Activated CD8-positive, alpha-beta T cell treated with anti-CD3 and anti-CD28 coated beads, Interleukin-2, amount 10 ng/mL, durations not matched to agents 7 days and 5 days (primary cell): ENCODE measurements at regions not wholly inside any gene's neighbourhood (a gene's known extent, or its start where the extent isn't known, plus 50 kb on each side); places are given as distances from the start of the nearest gene placed in this dataset.
"Not testable (repeated sequence)": the region's sequence is repeated elsewhere in the genome, so short reads cannot be mapped to it uniquely, and the experiment has no call there.

Experiments
- ATAC-seq: fragments of 150-1000 bp; cut with Tn5 transposase; one replicate; pipeline ENCODE4 v1.10.0; 2021; ENCODE audit warnings: moderate library complexity
- CTCF ChIA-PET: fragments of 350-600 bp; sonication (Branson Sonifier 250); formaldehyde crosslinking; loops from one replicate; lab custom pipeline; 2021; ENCODE audit warnings: antibody characterized with exemption; lab: Charles Lee
- POLR2A ChIA-PET: fragments of 350-600 bp; sonication (Branson Sonifier 250); formaldehyde crosslinking; loops from one replicate; lab custom pipeline; 2021; ENCODE audit warnings: antibody characterized with exemption; lab: Charles Lee
- DNase-seq: peaks from one replicate; pipeline ENCODE4 v3.0.0-alpha.2; 2020
- H3K27ac Mint-ChIP-seq: one replicate; pipeline ENCODE4 v1.8.0; 2021; ENCODE audit warnings: mild to moderate bottlenecking, mixed read lengths
- H3K27me3 Mint-ChIP-seq: one replicate; pipeline ENCODE4 v1.8.0; 2021; ENCODE audit warnings: low read depth, mixed read lengths
- H3K36me3 Mint-ChIP-seq: one replicate; pipeline ENCODE4 v1.8.0; 2021; ENCODE audit warnings: low read depth, mixed read lengths
- H3K4me1 Mint-ChIP-seq: one replicate; pipeline ENCODE4 v1.8.0; 2021; ENCODE audit warnings: low read depth, mixed read lengths
- H3K4me3 Mint-ChIP-seq: one replicate; pipeline ENCODE4 v1.8.0; 2021; ENCODE audit warnings: mild to moderate bottlenecking, mixed read lengths
- H3K9me3 Mint-ChIP-seq: one replicate; pipeline ENCODE4 v1.8.0; 2022; ENCODE audit warnings: mixed read lengths; ENCODE audit not compliant: insufficient read depth

DNA sequence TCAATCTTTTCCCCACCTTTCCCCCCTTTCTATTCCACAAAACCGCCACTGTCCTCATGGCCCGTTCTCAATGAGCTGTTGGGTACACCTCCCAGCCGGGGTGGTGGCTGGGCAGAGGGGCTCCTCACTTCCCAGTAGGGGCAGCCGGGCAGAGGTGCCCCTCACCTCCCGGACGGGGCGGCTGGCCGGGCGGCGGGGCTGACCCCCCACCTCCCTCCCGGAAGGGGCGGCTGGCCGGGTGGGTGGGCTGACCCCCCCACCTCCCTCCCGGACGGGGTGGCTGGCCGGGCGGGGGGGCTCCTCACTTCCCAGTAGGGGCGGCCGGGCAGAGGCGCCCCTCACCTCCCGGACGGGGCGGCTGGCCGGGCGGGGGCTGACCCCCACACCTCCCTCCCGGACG lies 149.3 kb upstream of the SNX7 start:
- POLR2A ChIA-PET, H3K9me3 Mint-ChIP-seq, H3K36me3 Mint-ChIP-seq, CTCF ChIA-PET, DNase-seq, ATAC-seq, H3K27me3 Mint-ChIP-seq, H3K4me3 Mint-ChIP-seq, H3K4me1 Mint-ChIP-seq, H3K27ac Mint-ChIP-seq: not testable (repeated sequence)

DNA sequence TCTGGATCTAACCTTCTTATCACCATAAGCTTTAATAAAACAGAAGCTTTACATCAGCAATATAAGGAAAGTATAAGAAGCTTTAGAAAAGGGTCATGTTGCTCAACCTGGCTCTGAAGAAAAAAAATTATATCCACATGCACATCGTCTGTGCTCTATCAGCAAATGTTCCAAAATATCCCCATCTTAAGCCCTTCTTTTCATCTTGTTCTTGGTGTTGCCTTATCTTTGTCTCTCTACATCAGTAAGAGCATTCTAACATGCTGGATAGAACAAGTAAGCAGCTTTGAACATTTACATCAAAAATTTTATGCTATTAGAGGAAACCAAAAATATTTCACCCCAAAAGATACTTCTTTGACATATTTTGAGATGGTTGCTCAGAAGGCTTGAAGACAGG lies 157.8 kb upstream of the SNX7 start:
- no peak for DNase-seq
- Mint-ChIP-seq H3K4me3 (no peak overlapping the region), H3K4me1 (no peaks in the 10 kb centered on the region), H3K27ac (no peak overlapping the region), H3K9me3 (peaks cover 26% of the 10 kb centered on the region), H3K36me3 (no peaks in the 10 kb centered on the region), H3K27me3 (no peaks in the 10 kb centered on the region)
- no peak for ATAC-seq
- ChIA-PET CTCF (no interaction called here), POLR2A (no interaction called here)

DNA sequence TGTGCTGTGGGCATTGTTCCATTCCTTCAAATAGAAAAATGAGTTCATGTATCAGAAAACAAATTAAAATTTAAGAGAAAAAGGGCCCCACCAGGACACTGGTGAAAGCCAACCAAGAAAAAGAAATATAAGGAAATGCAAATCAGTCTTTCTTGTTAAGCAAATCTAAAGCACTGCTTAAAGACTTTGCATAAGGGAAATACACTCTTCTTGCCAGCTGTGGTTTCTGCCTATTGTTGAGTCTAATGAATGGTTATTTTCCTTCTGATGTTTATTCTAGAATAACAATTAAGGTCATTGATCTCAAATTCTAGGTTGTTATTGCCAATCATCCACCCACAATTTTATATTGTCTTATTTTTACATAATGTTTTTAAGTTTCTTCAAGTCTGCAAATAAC lies 158.6 kb upstream of the SNX7 start:
- Mint-ChIP-seq H3K27ac (no peak overlapping the region), H3K4me1 (no peaks in the 10 kb centered on the region), H3K36me3 (no peaks in the 10 kb centered on the region), H3K4me3 (no peak overlapping the region), H3K27me3 (no peaks in the 10 kb centered on the region), H3K9me3 (peaks cover 30% of the 10 kb centered on the region)
- POLR2A ChIA-PET = no interaction called here
- CTCF ChIA-PET = no interaction called here
- ATAC-seq (no peak), DNase-seq (no peak)

DNA sequence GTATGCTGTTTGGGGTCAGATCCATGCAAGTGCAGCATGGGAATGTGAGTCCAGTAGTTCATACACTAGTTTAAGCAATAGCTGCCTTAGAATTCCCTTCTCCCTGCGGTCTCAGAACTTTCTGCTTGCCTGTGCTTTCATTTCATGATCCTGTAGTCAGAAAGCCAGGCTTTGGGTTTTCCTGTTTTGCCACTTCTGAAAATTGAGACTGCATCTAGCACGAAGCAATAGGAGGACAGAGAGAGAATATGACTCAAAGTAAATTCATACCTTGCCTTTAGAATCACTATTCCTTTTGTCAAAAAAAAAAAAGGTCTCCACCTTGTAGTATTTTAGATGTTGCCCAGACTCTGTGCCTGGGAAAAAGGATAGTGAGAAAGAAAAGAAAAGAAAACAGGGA lies 161.2 kb upstream of the SNX7 start:
- no peaks in the 10 kb centered on the region for H3K36me3 Mint-ChIP-seq
- no peak for ATAC-seq
- no peak overlapping the region for H3K4me3 Mint-ChIP-seq
- no peaks in the 10 kb centered on the region for H3K27me3 Mint-ChIP-seq
- H3K4me1 Mint-ChIP-seq = no peaks in the 10 kb centered on the region
- CTCF ChIA-PET = no interaction called here
- H3K27ac Mint-ChIP-seq = no peak overlapping the region
- POLR2A ChIA-PET = no interaction called here
- no peak for DNase-seq
- H3K9me3 Mint-ChIP-seq = peaks cover 17% of the 10 kb centered on the region

DNA sequence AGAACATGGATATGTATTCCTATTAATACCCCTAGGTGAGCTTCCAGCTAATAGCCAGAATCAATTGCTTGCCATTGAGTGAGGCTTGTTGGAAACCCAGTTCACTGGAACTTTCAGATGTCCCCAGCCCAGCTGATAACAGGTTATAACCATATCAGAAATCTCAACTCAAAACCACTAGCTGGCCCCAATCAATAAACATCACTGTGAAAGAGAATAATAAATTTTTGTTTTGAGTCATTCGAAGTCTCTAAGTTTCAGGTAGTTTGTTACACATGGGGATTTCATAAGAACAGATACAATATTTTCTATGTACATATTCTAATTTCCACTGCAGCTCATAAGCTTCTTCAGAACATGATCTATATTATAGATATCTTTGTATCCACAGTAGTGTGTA lies 162.9 kb upstream of the SNX7 start:
- Mint-ChIP-seq H3K4me3 (no peak overlapping the region), H3K36me3 (no peaks in the 10 kb centered on the region), H3K9me3 (peaks cover 12% of the 10 kb centered on the region), H3K27ac (no peak overlapping the region), H3K27me3 (no peaks in the 10 kb centered on the region), H3K4me1 (no peaks in the 10 kb centered on the region)
- ChIA-PET CTCF (no interaction called here), POLR2A (no interaction called here)
- DNase-seq (no peak), ATAC-seq (no peak)

DNA sequence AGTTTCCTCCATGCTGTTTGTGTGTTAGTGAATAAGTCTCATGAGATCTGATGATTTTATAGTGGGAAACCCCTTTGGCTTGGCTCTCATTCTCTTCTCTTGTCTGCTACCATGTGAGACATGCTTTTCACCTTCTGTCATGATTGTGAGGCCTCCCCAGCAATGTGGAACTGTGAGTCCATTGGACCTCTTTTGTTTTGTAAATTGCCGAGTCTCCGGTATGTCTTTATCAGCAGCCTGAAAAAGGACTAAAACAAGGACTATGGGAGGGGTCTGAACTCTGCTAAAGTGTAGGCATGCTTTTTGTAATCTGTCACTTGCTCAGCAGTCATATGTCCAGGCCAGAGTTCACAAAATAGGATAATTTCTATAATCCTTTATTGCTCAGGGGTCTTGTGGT lies 164.0 kb upstream of the SNX7 start:
- CTCF ChIA-PET = no interaction called here
- ATAC-seq = no peak
- H3K4me1 Mint-ChIP-seq = no peaks in the 10 kb centered on the region

DNA sequence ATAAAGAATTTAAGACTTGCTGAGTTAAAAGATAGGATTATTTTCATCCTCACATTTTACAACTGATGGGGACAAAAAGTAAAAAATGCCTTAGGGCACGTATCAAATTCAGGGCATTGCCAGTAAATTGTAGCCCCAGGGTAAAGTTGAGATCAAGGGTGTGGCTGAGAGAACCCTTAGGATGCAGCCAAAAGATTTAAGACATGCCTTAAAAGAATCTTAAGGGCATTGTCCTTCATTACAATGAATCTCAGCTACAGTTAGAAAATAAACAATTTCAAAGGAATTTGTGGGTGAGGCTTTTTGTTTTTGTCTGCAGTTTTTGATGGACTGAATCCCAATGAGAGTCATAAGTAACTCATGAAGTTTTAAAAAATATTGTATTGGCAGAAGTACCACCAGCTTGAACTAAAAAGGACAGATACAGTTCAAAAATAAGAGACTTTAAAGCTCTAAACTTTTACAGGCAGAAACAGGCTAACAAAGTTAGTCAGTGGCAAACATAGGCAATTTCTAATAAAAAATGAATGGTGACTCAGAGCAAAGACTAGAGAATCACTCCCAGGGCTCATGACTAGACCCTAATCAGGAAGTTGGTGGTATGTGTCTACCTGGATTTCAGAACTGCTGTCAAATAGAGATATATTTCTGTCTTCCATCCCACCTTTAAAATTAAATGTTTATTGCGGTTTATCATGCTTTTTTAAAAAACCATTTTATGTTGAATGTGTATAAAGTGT lies 165.1 kb upstream of the SNX7 start:
- H3K27ac Mint-ChIP-seq = no peak overlapping the region
- H3K36me3 Mint-ChIP-seq = no peaks in the 10 kb centered on the region
- no peak overlapping the region for H3K4me3 Mint-ChIP-seq
- no peaks in the 10 kb centered on the region for H3K27me3 Mint-ChIP-seq
- DNase-seq (no peak), ATAC-seq (no peak)
- no peaks in the 10 kb centered on the region for H3K4me1 Mint-ChIP-seq
- ChIA-PET POLR2A (no interaction called here), CTCF (no interaction called here)
- H3K9me3 Mint-ChIP-seq = peaks cover 12% of the 10 kb centered on the region

More for the DNA sequence above, 164.0 kb upstream of the SNX7 start:
- H3K36me3 Mint-ChIP-seq = no peaks in the 10 kb centered on the region
- H3K27ac Mint-ChIP-seq = no peak overlapping the region
- H3K9me3 Mint-ChIP-seq = peaks cover 12% of the 10 kb centered on the region
- DNase-seq = no peak
- POLR2A ChIA-PET = no interaction called here
- H3K27me3 Mint-ChIP-seq = no peaks in the 10 kb centered on the region
- no peak overlapping the region for H3K4me3 Mint-ChIP-seq

DNA sequence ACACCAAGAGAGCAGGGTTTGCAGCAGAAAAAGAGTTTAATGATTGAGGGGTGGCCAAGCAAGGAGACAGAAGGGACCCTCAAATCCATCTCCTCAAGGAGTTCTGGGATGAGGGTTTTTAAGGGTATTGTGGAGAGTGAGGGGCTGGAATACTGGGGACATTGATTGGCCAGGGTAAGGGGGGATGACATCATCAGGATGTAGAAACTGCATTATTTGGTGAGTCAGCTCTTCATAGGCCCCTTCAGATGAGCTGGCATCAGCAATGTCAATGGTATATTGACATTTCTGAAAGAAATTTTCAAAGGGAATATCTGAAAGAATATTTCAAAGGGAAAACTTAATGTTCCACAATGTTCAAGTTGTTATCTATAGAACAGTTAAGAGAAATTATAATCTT lies 168.1 kb upstream of the SNX7 start:
- H3K4me3 Mint-ChIP-seq = no peak overlapping the region
- no peak overlapping the region for H3K27ac Mint-ChIP-seq
- ATAC-seq (no peak), DNase-seq (no peak)
- H3K9me3 Mint-ChIP-seq = peaks cover 1% of the 10 kb centered on the region
- no peaks in the 10 kb centered on the region for H3K4me1 Mint-ChIP-seq
- H3K36me3 Mint-ChIP-seq = no peaks in the 10 kb centered on the region
- ChIA-PET POLR2A (no interaction called here), CTCF (no interaction called here)
- H3K27me3 Mint-ChIP-seq = no peaks in the 10 kb centered on the region

DNA sequence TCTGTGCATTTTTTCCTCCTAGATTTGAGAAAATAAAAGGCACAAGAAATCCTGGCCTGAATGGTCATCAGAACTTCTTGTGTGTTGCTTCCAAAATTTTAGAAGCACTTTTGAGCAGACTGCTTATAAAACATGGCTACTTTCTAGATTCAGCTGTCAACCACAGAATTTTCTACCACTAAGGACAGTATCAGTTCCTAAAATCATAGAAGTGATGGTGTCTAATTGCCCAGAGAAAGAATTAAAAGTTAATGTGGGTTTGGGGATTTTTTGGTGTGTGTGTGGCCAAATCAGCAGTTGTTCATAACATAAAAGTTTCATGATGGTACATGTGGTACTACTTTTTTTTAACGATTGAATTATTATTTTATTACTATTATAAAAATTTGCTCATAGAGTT lies 171.4 kb upstream of the SNX7 start:
- H3K9me3 Mint-ChIP-seq = no peaks in the 10 kb centered on the region
- H3K27me3 Mint-ChIP-seq = no peaks in the 10 kb centered on the region
- no peaks in the 10 kb centered on the region for H3K4me1 Mint-ChIP-seq
- ChIA-PET CTCF (no interaction called here), POLR2A (no interaction called here)
- no peaks in the 10 kb centered on the region for H3K36me3 Mint-ChIP-seq
- H3K4me3 Mint-ChIP-seq = no peak overlapping the region
- H3K27ac Mint-ChIP-seq = no peak overlapping the region
- DNase-seq = no peak
- ATAC-seq = no peak

DNA sequence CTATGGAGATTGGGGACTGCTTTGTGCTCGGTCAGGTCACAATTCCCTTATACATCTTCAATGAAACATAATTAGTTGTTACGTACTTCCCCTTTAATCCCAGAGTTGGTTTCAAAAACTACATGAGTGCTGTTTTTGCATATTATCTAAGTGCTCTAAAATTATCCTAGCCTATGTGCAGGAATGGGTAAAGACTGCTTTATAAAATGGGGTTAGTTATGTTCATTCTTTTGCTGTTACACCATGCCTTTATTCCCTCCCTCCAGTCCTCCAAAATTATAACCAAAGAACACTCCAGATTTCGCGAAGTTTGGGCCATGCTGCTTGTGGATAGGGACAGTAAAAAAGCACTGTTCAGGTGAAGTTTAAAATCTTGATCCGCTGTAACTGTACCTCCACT lies 173.9 kb upstream of the SNX7 start:
- H3K9me3 Mint-ChIP-seq = no peaks in the 10 kb centered on the region
- CTCF ChIA-PET = no interaction called here
- ATAC-seq = no peak
- no peak overlapping the region for H3K4me3 Mint-ChIP-seq
- no peak overlapping the region for H3K27ac Mint-ChIP-seq
- H3K4me1 Mint-ChIP-seq = no peaks in the 10 kb centered on the region
- DNase-seq = no peak
- POLR2A ChIA-PET = no interaction called here
- no peaks in the 10 kb centered on the region for H3K36me3 Mint-ChIP-seq
- H3K27me3 Mint-ChIP-seq = no peaks in the 10 kb centered on the region

DNA sequence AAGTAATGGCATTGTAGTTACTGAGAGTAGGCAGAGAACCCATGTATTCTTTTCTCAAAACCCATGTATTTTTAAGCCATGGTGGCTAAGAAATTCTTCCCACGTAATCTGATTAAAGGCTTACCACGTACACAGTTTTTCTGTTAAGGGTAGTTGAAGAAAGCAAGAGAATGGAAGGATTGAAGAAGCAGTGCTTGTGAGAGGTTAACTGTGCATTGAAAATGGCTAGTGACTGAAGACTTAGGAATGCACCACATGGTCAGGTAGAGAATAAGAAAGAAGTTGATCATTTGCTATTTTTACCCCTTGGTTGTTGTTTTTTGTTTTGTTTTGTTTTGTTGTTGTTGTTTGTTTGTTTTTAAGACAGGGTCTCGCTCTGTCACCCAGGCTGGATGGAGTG lies 178.9 kb upstream of the SNX7 start:
- Mint-ChIP-seq H3K36me3 (no peaks in the 10 kb centered on the region), H3K4me1 (no peaks in the 10 kb centered on the region), H3K4me3 (no peak overlapping the region), H3K9me3 (no peaks in the 10 kb centered on the region), H3K27ac (no peak overlapping the region), H3K27me3 (no peaks in the 10 kb centered on the region)
- DNase-seq (no peak), ATAC-seq (no peak)
- ChIA-PET CTCF (no interaction called here), POLR2A (no interaction called here)

DNA sequence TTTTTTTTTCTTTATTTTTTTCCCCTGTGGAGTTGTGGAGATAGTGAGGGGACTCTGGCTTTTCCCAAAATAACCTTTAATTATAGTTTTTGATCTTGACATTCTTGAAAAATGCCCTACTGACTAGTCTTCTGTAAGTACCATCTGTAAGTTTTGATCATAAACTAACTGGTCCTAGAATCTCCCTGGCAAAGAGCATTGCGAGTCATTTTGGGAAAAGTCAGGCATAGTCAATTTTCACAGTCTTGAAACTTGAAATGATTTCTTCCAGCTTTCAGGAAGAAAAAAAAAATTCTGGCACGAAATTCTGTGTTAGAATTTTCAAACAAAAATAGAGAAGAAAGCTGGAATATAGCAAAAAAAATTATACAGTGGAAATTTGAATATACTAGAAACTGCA lies 181.2 kb upstream of the SNX7 start:
- Mint-ChIP-seq H3K27me3 (no peaks in the 10 kb centered on the region), H3K9me3 (no peaks in the 10 kb centered on the region), H3K4me3 (no peak overlapping the region), H3K27ac (no peak overlapping the region), H3K4me1 (no peaks in the 10 kb centered on the region), H3K36me3 (no peaks in the 10 kb centered on the region)
- DNase-seq (no peak), ATAC-seq (no peak)
- CTCF ChIA-PET = no interaction called here
- POLR2A ChIA-PET = no interaction called here

DNA sequence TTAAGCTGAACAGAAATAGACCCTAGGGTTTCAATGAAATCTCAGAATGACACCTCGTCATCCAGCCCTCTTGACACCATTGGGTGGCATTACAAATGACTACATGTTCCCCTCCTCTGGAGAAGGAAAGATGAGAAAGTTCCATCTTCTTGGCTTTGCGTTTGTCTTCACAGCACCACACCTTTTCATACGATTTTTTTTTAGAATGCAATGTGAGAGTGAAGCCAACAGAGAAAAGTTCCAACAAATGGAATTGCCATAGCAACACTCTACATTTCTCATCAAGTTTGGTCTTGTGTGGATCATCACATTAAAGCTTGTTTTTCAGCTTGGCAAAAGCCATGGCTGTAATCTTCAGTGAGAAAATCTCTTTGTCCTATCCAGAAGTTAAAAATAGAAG lies 183.4 kb upstream of the SNX7 start:
- no peak overlapping the region for H3K27ac Mint-ChIP-seq
- CTCF ChIA-PET = no interaction called here
- DNase-seq = no peak
- no peak overlapping the region for H3K4me3 Mint-ChIP-seq
- no peak for ATAC-seq
- no peaks in the 10 kb centered on the region for H3K36me3 Mint-ChIP-seq
- H3K9me3 Mint-ChIP-seq = no peaks in the 10 kb centered on the region
- H3K27me3 Mint-ChIP-seq = no peaks in the 10 kb centered on the region
- no peaks in the 10 kb centered on the region for H3K4me1 Mint-ChIP-seq
- POLR2A ChIA-PET = no interaction called here
